Fibroblast of skin of left quadriceps (primary cell): ENCODE measurements at regions not wholly inside any gene's neighbourhood (a gene's known extent, or its start where the extent isn't known, plus 50 kb on each side); places are given as distances from the start of the nearest gene placed in this dataset.
"Not testable (repeated sequence)": the region's sequence is repeated elsewhere in the genome, so short reads cannot be mapped to it uniquely, and the experiment has no call there.

Source experiments
- DNase-seq, 2 experiments: peaks; one replicate each; pipeline ENCODE4 v3.0.0-alpha.2; 2013; ENCODE audit warnings: low read depth in 2 of 2

DNA sequence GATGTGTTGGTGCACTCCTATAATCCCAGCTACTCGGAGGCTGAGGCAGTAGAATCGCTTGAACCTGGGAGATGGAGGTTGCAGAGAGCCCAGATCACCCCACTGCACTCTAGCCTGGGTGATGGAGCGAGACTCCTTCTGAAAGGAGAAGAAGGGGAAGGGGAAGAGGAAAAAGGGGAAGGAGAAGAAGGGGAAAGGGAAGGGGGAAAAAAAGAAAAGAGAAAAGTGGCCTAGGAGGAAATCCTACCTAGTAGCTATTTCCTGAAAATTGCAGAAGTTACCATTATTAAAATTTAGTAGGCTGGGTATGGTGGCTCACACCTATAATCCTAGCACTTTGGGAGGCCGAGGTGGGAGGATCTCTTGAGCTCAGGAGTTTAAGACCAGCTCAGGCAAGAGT lies 67.4 kb downstream of the ARRDC3 start:
- DNase-seq: no peak

DNA sequence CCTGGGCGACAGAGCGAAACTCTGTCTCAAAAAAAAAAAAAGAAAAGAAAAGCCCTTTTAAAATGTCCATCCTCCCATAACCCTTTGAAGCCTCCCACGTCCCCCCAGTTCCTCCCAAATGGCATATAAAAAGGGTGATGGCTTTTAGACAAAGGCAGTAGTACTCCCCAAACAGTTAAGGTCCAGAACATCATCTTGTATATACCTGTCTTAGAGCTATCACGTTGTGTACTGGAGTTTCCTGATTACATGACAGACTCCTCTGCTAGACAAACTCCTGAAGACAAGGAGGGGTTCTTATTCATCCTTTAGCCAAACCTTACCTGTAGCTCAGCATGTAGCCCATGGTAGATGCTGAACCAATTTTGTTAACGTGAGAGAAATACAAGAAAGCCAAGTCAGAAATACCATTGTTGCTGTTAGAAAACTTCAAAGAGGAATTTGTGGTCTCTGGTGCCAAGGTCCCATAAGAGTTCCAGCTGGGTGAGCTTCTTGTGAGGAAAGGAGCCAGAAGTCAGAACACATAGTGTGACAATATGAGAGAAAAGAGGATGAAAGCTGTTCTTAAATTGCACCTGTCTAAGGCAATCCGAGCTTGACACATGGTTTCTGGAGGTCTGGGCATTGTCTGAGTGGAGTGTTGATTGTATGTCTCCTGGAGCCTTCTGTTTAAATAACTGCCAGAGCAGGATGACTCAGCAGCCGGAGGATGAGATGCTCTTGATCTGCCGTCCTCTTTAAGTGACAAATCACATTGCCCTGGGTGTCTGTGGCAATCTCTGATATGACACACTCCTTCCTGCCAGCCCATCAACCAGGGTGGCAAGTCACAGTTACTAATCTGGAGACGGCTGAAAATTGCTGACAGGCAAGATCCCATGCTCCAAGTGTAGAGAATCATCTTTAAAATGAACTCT lies 69.1 kb downstream of the ARRDC3 start:
- peak; percentile 55 to 64 for DNase-seq

DNA sequence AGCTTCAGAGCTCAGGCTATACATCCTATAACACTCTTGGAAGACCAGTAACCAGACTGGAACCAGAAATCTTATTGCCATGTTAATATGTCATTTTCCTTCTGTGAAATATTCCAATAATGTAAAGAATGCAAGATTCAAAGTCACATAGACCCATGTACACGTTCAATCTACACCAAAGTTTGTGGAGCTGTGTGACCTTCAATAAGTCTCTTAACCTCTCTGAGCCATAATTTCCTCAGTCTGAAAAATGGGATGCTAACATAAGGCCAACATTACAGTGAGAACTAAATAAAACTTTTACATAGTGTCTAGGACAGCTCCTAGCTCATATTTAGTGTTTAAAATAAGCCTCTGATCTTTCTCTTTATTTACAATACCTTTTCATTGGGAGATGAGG lies 70.4 kb downstream of the ARRDC3 start:
- DNase-seq: no peak

GRCh38 chr5:91311697-91312501 lies 71.2 kb downstream of the ARRDC3 start:
- peak; percentile 90 to 91 for DNase-seq

DNA sequence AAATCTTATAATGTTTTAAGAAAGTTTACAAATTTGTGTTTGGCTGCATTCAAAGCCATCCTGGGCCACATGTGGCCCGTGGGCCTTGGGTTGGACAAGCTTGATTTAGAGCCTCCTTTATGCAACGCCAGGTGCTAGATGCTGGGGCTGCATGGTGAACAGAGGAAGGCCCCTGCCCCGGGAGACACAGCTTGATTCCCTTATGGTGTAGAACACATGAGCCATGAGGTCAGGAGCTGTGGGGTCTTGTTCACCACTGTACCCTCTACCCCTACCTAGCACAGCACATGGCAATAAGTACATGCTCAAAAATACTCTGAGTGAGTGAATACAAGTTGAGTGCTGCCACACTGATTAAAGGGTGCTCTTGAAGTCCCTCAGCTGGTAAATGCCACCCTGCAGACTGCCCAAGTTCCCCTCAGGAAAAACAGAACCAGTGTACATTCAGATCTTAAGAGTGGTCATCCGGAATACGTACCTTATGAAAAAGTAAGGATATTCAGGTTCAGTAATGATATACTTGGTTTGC lies 71.9 kb downstream of the ARRDC3 start:
- DNase-seq: no peak

DNA sequence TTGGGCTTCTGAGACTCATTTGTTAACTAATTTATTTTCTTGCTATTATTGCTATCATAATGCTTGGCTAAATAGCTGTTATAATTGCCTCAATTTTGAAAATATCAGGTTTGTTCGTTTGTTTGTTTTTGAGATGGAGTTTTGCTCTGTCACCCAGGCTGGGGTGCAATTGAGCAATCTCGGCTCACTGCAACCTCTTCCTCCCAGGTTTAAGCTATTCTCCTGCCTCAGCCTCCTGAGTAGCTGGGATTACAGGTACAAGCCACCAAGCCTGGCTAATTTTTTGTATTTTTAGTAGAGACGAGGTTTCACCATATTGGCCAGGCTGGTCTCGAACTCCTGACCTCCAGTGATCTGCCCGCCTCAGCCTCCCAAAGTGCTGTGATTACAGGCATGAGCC lies 75.0 kb downstream of the ARRDC3 start:
- DNase-seq: not testable (repeated sequence)

GRCh38 chr5:91307048-91307447 lies 76.1 kb downstream of the ARRDC3 start:
- no peak for DNase-seq

GRCh38 chr5:91306497-91306896 lies 76.6 kb downstream of the ARRDC3 start:
- DNase-seq: no peak

DNA sequence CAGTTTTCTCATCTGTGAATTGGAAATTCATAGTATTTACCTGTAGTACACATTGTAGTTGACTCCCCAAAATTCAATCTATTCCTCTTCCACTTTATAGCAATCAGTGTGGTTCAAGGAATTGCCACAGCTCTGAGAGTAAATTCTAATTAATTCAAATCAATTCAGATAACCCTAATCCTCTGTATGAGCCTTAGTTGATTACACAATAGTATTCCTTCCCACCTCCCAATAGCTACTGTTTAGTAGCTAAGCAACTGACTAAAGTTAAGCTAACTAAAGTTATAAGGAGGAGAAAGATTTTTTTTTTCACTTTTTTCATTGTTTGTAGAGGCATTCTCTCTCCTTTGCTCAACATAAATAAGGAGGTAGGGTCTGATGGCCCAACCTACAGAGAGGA lies 77.5 kb downstream of the ARRDC3 start:
- DNase-seq: no peak

DNA sequence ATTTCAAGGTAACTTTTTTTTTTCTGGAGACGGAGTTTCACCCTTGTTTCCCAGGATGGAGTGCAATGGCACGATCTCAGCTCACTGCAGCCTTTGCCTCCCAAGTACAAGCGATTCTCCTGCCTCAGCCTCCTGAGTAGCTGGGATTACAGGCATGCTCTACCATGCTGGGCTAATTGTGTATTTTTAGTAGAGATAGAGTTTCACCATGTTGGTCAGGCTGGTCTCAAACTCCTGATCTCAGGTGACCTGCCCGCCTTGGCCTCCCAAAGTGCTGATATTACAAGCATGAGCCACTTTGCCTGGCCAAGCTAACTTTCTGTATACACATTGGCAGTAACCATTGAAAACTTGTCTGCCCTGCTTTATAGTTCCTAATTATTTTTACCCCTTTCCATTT lies 79.1 kb downstream of the ARRDC3 start:
- DNase-seq: not testable (repeated sequence)

DNA sequence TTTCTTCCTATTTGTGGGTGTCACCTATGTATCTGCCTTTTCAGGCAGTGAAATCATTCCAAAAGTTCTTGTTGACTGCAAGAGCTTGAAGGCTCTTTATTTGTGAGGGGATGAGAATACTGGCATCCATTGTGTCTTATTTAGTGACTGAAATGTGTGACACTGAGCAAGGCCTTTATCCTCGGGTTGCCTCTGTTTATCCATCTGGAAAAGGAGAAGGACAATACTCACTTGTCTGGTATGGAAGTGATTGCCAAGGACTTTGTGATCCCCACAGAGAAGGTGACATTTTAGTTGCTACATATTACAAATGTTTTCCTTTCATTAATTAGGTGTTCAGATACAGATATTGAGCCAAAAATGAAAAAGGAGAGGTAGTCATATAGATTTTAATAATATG lies 80.2 kb downstream of the ARRDC3 start:
- DNase-seq: no peak

DNA sequence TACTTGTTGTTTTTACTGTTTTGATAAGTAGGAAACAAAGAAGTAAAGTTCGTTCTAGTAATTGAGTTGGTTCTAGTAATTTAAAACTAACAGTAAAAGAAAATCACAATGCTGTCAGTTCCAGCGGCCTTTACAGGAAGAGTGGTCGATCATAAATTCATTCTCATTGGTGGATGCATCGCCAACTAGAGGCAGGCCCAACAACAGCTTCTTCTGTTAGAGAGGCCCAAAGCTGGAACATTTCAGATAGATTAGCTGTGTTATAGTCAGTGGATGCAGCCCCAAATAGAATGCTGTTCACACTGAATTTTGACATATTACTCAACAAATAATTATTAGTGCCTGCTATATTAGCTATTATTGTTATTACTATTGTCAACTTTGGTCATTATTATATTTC lies 80.8 kb downstream of the ARRDC3 start:
- DNase-seq: no peak

- DNase-seq: peak in 1 of 2 experiments; percentile 31
Measured at GRCh38 chr5:91301106-91301846, 81.8 kb downstream of the ARRDC3 start.

DNA sequence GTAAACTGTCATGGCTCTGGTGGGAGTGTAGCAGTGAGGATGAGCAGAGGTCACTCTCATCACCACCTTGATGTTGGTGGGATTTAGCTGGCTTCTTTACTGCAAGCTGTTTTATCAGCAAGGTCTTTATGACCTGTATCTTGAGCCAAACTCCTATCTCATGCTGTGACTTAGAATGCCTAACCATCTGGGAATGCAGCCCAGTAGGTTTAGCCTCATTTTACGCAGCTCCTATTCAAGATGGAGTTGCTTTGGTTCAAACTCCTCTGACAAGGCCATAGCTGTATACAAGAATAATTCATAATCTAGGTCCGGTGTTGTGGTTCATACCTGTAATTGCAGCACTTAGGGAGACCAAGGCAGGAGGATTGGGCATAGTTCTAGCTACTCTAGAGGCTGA lies 85.1 kb downstream of the ARRDC3 start:
- DNase-seq: no peak

DNA sequence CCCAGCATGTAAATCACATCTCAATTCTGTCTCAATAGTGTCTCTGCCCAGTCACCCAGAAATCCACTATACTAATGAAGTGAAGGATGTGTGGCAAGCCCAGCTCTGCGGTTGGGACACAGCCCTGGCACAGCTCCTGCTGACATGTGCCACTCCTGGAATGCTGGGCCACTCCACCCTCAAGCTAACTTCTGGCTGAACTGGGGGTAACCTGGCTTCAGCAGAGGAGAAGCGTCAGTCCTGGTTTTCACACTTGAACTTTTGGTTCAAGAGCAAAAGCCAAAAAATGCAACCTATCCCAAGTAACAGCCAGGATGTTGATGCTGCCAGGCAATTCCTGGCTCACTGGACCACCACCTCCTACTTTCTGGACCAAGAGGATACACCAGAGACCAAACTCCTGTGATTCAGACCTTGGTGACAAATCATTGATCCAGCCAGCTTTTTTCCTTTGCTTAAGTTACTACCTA lies 86.4 kb downstream of the ARRDC3 start:
- DNase-seq: no peak

DNA sequence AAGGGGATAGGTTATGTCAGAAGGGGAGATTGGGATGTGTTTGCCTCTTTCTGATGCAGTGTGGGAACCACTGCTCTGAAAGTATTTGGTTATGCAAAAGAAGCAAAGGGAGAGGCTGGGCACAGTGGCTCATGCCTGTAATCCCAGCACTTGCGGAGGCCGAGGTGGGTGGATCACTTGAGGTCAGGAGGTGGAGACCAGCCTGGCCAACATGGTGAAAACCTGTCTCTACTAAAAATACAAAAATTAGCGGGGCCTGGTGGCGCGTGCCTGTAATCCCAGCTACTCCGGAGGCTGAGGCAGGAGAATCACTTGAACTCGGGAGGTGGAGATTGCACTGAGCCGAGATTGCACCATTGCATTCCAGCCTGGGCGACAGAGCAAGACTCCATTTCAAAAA lies 87.0 kb downstream of the ARRDC3 start:
- DNase-seq: not testable (repeated sequence)

GRCh38 chr5:91293131-91293530 lies 90.0 kb downstream of the ARRDC3 start:
- DNase-seq: no peak

DNA sequence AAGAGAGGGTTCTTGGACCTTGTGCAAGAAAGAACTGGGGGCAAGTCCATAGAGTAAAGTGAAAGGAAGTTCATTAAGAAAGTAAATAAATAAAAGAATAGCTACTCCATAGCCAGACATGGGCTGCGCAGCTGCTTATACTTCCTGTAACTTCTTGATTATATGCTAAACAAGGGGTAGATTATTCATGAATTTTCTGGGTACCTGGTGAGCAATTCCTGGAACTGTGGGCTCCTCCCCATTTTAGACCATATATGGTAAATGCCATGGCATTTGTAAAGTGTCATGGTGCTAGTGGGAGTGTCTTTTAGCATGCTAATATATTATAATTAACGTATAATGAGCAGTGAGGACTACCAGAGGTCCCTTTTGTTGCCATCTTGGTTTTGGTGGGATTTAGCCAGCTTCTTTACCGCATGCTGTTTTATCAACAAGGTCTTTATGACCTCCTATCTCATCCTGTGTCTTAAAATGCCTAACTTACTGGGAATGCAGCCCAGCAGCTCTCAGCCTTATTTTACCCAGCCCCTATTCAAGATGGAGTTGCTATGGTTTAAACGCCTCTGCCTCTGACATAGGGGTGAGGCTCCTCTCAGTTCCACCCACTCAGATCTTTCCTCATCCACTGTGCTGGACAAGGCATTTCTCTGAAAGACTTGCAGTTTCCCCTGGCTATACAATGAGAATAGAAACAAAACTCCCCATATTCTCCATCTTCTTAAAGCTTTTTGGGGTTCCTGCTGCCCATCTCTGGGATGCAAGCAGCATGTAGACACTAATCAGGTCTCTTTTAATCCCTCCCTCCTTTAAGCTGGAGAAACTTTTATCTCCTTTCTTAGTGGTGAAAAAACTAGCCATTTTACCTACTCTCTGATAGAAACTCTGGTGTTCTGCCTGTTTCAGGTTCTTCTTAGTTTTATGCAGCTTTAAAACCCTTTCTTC lies 91.2 kb downstream of the ARRDC3 start:
- DNase-seq: no peak

DNA sequence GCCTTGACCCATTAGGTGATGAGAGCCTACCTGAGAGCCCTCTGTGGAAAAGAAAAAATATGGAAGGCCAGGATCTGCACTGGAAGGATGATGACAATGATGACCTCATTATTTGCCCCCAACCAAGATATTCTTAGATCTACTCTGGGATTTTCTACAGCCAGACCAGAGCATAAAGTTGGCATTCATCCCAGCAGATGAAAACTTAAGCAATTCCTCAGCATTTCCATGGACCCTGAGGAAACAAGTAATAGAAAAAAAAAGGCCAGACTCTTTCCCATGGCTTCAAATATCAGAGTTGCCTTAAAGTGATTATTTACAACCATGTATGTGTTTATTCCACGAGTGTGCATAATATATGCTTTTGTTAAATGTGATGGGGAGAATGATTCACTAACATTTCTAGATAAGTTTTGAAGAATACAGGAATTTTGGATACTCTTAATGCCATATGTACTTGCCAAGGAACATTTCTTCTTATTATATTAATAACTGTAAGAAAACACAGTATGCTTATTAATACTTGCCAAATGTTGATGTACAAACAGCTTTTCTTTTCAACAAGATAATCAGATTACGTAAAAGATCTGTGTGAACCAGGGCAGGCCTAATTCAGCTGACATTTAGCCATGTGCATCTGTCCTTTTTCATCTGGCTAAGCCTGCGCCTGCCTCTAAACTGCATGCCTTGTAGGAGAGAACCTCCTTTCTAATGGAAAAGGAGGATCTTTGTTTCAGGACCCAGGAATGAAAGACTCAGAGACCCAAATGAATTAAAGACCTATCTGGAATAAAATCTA lies 94.8 kb downstream of the ARRDC3 start:
- peak; percentile 62 to 63 for DNase-seq

- DNase-seq: not testable (repeated sequence)
Measured at GRCh38 chr5:91285062-91285461, 98.1 kb downstream of the ARRDC3 start.
